Activated T-cell treated with anti-CD3 and anti-CD28 coated beads for 4 hours (primary cell): ENCODE measurements at regions not wholly inside any gene's neighbourhood (a gene's known extent, or its start where the extent isn't known, plus 50 kb on each side); places are given as distances from the start of the nearest gene placed in this dataset.

Experiments used
- DNase-seq: peaks from one replicate; pipeline ENCODE4 v3.0.0-alpha.2; 2020

- peak; percentile 40 for DNase-seq
Observed at GRCh38 chr7:130971297-130971696, 237.3 kb upstream of the KLF14 start.

- DNase-seq, result no peak
Observed at GRCh38 chr7:130972201-130972600, 238.2 kb upstream of the KLF14 start.

DNA sequence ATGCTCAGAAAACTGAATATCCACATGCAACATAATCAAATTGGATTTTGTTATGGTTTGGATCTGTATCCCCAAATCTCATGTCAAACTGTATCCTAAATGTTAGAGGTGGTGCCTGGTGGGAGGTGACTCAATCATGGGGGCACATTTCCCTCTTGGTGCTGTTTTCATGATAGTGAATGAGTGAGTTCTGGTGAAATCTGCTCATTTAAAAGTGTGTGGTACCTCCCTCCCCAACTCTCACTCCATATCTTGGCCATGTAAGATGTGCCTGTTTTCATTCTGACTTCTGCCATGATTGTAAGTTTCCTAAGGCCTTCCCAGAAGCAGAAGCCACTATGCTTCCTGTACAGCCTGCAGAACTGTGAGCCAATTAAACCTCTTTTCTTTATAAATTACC lies 239.6 kb upstream of the KLF14 start:
- DNase-seq, result no peak

DNA sequence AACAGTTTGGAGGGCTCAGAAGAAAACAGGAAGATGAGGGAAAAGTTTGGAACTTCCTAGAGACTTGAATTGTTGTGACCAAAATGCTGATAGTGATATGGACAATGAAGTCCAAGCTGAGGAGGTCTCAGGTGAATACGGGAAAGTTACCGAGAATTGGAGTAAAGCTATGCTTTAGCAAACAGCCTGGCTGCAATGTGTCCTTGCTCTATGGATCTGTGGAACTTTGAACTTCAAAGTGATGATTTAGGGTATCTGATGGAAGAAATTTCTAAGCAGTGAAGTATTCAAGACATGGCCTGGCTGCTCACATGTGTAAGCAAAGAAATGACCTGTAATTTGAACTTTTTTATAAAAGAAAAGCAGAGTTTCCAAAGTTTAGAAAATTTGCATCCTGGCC lies 240.2 kb upstream of the KLF14 start:
- DNase-seq, result no peak

- DNase-seq, result no peak
Observed at GRCh38 chr7:130974794-130975193, 240.8 kb upstream of the KLF14 start.

DNA sequence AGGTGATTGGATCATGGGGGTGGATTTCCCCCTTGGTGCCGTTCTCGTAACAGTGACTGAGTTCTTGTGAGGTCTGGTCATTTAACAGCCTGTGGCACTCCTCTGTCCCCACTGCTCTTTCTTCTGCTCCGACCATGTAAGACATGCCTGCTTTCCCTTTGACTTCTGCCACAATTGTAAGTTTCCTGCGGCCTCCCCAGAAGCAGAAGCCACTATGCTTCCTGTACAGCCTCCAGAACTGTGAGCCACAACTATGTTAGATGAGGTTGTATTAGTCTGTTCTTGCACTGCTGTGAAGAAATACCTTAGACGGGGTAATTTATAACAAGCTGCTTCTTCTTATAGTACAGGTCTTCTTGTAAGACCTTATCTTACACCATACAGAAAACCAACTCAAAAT lies 241.7 kb upstream of the KLF14 start:
- DNase-seq, result no peak

GRCh38 chr7:130982160-130982638 lies 248.2 kb upstream of the KLF14 start:
- no peak for DNase-seq

DNA sequence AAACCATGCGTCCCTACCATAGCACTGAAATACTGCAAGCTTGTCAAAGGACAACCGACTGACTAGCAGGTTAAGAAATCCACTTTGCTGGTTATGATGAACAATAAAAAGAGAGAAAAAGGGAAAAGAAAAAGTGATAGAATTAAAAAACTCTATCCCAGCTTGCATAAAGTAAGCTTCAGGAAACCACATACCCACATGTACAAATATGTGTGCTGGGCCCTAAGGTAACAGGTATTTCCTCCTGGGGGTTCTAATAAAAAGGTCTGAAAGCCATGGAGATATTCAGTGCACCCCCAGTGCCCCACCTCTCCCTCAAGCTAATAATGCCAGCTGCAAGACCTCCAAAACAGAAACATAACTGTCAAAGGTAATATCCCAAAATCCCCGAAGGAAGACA lies 248.6 kb upstream of the KLF14 start:
- DNase-seq, result no peak

GRCh38 chr7:130985361-130985760 lies 251.4 kb upstream of the KLF14 start:
- no peak for DNase-seq

DNA sequence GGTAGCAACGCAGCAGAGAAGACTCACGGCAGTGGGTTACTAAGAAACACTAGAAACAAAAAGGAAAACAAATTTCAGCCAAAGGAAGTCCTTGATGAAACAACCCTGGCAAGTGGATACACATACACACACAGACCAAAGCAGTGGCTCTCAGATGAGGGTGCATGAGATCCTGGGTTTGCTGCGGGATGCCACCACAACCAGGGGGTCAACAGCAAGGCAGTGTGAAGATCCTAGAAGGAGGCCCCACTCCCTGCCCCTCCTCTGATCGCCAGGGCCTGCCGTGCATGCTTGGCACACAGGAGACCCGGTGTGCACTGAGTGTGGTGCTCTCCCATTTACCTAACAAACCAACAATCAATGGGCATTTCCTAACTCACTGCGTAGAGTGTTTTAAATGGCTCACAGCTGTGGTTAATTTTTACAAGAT lies 252.3 kb upstream of the KLF14 start:
- no peak for DNase-seq

DNA sequence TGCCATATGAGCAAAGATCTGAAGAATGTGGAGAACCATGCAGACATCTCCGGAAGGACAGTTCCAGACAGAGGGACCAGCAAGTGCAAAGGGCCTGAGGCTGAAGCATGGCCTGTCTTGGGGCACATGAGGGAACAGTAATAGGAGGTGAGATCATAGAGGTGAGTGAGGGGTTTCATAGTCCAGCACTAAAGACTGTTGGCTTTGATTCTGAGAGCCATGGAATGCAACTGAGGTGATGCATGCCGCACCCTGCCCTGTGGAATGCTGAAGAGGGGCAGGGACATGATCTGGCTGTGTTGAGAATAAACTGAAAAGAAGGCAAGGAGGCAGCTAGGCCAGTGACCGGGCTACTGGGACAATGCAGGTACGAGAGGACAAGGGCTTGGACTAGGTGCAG lies 253.1 kb upstream of the KLF14 start:
- DNase-seq, result no peak

DNA sequence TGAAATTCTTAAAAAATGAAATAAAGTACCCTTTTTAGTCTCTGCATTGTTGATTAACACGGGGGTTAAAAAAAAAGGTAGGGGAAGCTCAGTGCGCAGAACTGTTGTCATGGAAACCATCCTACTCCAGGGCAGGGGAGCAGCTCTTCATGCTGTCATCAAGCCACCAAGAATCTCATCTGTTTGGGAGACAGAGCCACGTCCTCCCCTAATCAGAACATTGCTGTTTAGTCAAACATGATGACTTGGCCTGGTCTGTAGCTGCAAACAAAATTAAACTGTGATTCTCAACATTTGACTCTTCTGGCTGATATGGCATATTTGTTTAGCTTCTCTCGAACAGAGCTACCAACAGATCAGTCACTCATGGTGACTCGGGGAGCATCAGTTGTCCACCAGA lies 254.4 kb upstream of the KLF14 start:
- no peak for DNase-seq

- DNase-seq, result no peak
Observed at GRCh38 chr7:130989101-130989795, 255.2 kb upstream of the KLF14 start.

- no peak for DNase-seq
Observed at GRCh38 chr7:130990178-130990832, 256.3 kb upstream of the KLF14 start.

- no peak for DNase-seq
Observed at GRCh38 chr7:130993671-130994365, 259.8 kb upstream of the KLF14 start.

DNA sequence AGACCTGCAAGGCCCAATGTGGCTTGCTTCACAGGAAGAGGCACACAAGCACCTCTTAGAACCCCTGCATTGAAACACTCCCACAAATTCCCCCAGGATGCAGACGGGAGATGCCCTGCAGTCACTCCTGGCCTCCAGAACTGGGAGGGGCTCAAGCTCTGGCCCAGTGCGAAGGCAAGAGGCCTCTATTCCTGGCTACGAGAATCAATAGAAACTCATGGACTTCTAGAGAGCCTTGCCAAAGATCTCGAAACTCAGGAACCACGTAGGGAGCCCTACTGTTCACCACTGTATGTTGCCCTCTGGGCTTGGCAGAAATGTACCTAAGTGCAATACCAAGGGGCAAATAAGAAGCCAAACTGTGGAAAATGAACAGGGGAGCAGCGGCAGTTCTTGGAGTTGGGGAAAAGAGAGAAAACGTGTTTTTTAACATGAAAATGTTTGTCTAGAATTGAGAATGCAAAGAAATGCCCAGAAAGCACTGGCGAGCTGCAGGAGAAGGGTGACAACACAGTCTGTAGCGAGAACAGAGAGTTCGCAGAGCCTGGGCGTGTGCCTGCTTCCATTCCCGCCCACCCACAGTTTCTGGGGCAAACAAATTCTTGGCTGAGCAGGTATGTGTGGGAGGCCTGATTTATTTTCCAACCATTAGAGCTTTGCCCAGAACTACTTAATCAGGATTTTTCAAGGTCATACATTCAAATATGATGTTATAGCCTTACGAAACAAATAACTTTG lies 260.5 kb upstream of the KLF14 start:
- DNase-seq, result no peak

DNA sequence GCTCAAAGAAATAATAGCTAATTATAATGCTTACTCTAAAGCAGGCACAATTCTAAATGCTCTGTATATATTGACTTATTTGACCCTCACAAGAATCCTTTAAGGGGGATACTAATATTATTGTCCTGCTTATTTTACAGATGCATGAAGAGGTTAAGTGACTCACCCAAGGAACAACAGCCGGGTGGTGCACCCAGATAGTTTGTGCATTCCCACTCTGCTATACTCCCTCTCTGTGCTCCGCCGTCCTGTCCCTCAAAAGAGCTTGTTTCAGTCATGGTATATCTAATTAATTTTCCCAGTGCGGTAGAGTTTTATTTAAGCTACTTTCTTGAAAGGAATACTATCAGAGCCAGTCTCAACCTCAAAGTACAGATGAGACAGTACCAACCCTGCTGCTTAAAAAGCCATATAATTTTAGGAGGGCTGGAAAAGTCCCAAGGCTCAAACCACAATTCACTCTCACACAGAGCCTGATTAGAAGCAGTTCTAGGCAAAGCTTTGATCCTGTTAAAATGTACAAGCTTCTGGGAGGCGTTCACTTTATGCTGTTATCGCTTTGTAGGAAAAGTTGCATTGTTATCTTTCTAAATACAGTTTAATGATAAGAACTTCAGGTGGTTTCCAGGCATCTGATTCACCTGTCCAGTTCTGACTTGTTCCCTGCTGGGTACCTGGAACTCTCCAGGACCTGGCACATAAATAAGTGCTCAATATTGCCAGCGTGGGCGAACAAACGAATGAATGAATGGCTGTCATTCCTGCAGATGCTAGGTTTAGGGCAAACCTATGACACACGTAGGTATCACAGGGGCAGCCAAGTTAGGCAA lies 261.5 kb upstream of the KLF14 start:
- no peak for DNase-seq

DNA sequence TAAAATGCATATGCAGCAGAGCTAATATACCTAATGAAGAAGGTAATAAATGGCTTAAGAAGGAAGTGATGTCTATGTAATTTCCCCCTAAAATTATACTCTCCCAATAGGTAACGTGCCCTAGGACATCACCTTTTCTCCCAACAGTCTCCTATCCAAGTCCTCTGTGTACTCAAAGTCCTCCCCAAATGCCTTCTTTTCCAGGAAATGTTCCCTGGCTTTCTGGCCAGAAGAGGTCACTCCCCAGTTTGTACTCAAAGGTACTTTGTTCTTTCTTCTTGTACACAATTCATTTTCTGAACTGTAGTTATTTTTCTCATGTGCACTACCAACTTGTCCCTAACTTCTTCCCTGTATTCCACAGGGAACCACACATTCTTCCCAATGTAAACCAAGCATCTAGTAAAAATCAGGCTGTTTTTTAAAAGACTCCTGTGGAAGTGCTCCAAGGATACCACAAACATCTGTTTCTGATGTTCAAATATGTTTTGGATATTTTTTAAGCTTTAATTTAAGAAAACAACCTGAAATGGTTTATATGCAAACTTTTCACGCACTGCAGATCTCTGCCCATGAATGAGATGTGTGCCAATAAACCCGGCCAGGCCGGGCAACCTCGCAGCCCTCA lies 262.3 kb upstream of the KLF14 start:
- no peak for DNase-seq

DNA sequence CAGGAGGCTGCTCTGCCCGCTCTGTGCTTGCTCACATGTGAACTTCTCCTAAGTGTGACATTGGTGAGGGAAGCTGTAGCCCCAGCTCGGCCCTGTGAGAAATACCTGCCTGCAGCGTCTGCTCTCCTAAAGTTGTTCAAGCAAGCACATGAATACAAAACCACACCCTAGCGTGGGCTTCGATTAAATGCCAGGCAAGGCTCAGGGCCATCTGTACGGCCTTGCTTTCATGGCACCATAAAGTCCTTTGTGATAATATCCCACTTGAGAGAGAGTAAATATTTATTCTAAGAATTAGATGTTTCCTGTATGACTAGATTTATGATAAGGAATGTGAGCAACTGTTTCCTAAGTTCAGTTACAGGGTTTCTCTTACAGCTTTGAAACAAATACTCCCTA lies 262.8 kb upstream of the KLF14 start:
- no peak for DNase-seq

- no peak for DNase-seq
Observed at GRCh38 chr7:130998993-130999602, 265.1 kb upstream of the KLF14 start.

DNA sequence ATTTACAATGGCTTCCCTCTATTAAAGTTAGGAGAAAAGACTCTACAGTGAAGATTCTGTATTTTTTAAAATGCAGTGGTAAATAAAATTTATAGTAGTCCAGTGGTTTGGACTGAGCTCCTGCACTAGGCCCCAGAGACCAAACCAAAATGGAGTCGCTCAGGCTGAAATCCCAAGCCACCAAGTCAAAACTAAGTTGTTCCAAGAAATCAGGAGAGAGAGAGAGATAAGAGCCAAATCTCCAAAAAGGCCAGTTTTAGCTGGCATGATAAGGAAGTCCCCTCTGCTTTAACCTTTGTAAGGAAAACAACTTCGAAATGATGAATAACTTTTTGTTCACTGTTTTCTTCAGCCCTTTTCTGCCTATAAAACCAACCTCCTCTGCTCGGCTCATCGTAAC lies 265.9 kb upstream of the KLF14 start:
- no peak for DNase-seq

GRCh38 chr7:131000389-131000788 lies 266.4 kb upstream of the KLF14 start:
- no peak for DNase-seq
